GM23248 (cell line): ENCODE measurements at regions not wholly inside any gene's neighbourhood (a gene's known extent, or its start where the extent isn't known, plus 50 kb on each side); places are given as distances from the start of the nearest gene placed in this dataset.
A peak's percentile ranks its signal among the peaks of the same experiment; 100 is the strongest.

Experiments used
- DNase-seq: peaks from one replicate; pipeline ENCODE4 v3.0.0-alpha.2; 2015
- H2AFZ ChIP-seq: fragments of 200-600 bp; sonication (generic); 2 replicates; pipeline ENCODE4 v1.6.1; 2016; ENCODE audit warnings: antibody characterized with exemption
- H3F3A ChIP-seq: fragments of 200-600 bp; sonication (generic); 2 replicates; pipeline ENCODE4 v1.6.1; 2016; ENCODE audit warnings: mild to moderate bottlenecking, antibody characterized with exemption, mixed run types; ENCODE audit not compliant: insufficient read depth
- H3K27ac ChIP-seq: fragments of 200-600 bp; sonication (generic); 2 replicates; pipeline ENCODE4 v1.5.1; 2016; ENCODE audit warnings: mild to moderate bottlenecking
- H3K27me3 ChIP-seq: fragments of 200-600 bp; sonication (generic); replicated peaks from 2 replicates; pipeline ENCODE4 v1.6.1; 2016; ENCODE audit warnings: mild to moderate bottlenecking; ENCODE audit not compliant: insufficient read depth
- H3K36me3 ChIP-seq: fragments of 200-600 bp; sonication (generic); 2 replicates; pipeline ENCODE4 v1.6.1; 2016; ENCODE audit warnings: low read depth, mild to moderate bottlenecking
- H3K4me1 ChIP-seq: fragments of 200-600 bp; sonication (generic); 2 replicates; pipeline ENCODE4 v1.6.1; 2016; ENCODE audit warnings: mild to moderate bottlenecking; ENCODE audit not compliant: insufficient read depth
- H3K4me2 ChIP-seq: fragments of 200-600 bp; sonication (generic); one replicate; pipeline ENCODE4 v1.6.1; 2016; ENCODE audit warnings: mild to moderate bottlenecking; ENCODE audit not compliant: unreplicated experiment
- H3K4me3 ChIP-seq: fragments of 200-600 bp; sonication (generic); 2 replicates; pipeline ENCODE4 v1.5.1; 2016; ENCODE audit warnings: mild to moderate bottlenecking
- H3K79me2 ChIP-seq: fragments of 200-600 bp; sonication (generic); 2 replicates; pipeline ENCODE4 v1.6.1; 2016; ENCODE audit warnings: mild to moderate bottlenecking; ENCODE audit not compliant: insufficient read depth
- H3K9ac ChIP-seq: fragments of 200-600 bp; sonication (generic); 2 replicates; pipeline ENCODE4 v1.6.1; 2016; ENCODE audit warnings: mild to moderate bottlenecking
- H3K9me2 ChIP-seq: fragments of 200-600 bp; sonication (generic); 2 replicates; pipeline ENCODE4 v1.6.1; 2016; ENCODE audit warnings: mixed run types, mild to moderate bottlenecking, moderate library complexity; ENCODE audit not compliant: insufficient read depth
- H3K9me3 ChIP-seq: fragments of 200-600 bp; sonication (generic); one replicate; pipeline ENCODE4 v1.6.1; 2017; ENCODE audit warnings: low read depth
- H4K20me1 ChIP-seq: fragments of 200-600 bp; sonication (generic); 2 replicates; pipeline ENCODE4 v1.6.0; 2016; ENCODE audit not compliant: insufficient read depth
- EZH2 ChIP-seq: fragments of 200-600 bp; sonication (generic); IDR thresholded peaks from 2 replicates; pipeline ENCODE4 v1.6.1; 2018; ENCODE audit warnings: antibody characterized with exemption, mild to moderate bottlenecking; ENCODE audit not compliant: insufficient read depth, poor library complexity, severe bottlenecking
- EZH2phosphoT487 ChIP-seq: fragments of 200-600 bp; sonication (generic); IDR thresholded peaks from 2 replicates; pipeline ENCODE4 v1.6.1; 2018; ENCODE audit warnings: antibody characterized with exemption, moderate library complexity, mild to moderate bottlenecking, low read depth; ENCODE audit not compliant: insufficient read depth
- WGBS, 2 experiments: methylation state at CpG; one replicate each; pipeline ENCODE4 v1.1.6; 2015 to 2017; ENCODE audit warnings: low lambda C conversion rate in 2 of 2, low coverage in 1 of 2; ENCODE audit errors: missing lambda C conversion rate in 2 of 2; 5-methylcytosine and 5-hydroxymethylcytosine counted together
- in situ Hi-C: fragments of 300-500 bp; cut with MboI; formaldehyde crosslinking; loops from 2 replicates; pipeline ENCODE4 v1.15.0; 2020

- Histone ChIP-seq H3K4me3 (no peak overlapping the region), H2AFZ (no peak overlapping the region), H3K27ac (no peak overlapping the region), H3K9me3 (no peaks in the 10 kb centered on the region), H3K9ac (no peak overlapping the region), H4K20me1 (no peaks in the 10 kb centered on the region), H3K36me3 (no peaks in the 10 kb centered on the region), H3K4me1 (no peaks in the 10 kb centered on the region), H3K79me2 (no peaks in the 10 kb centered on the region), H3F3A (no peaks in the 10 kb centered on the region), H3K4me2 (no peak overlapping the region), H3K9me2 (peaks cover 4% of the 10 kb centered on the region; the same call in 1 of the 2 replicates), H3K27me3 (no peaks in the 10 kb centered on the region)
- TF ChIP-seq EZH2phosphoT487: no peak
- TF ChIP-seq EZH2: no peak
- in situ Hi-C loops: no loop called here
- WGBS, 2 experiments: 65 to 79% methylated on average over 1 of the region's 1 CpG
- no peak for DNase-seq
Measured at GRCh38 chr18:53745986-53746385, 478.5 kb downstream of the MBD2 start.

GRCh38 chr18:53745224-53745967 is 479.1 kb downstream of the MBD2 start:
- H4K20me1 ChIP-seq: no peaks in the 10 kb centered on the region
- 45% methylated on average over 5 of the region's 5 CpGs for WGBS, 2 experiments
- TF ChIP-seq EZH2 (no peak), EZH2phosphoT487 (no peak)
- no peaks in the 10 kb centered on the region for H3K9me3 ChIP-seq
- no peaks in the 10 kb centered on the region for H3K79me2 ChIP-seq
- H3K9ac ChIP-seq: no peak overlapping the region
- no peaks in the 10 kb centered on the region for H3K27me3 ChIP-seq
- no peak overlapping the region for H3K4me2 ChIP-seq
- H3K36me3 ChIP-seq: no peaks in the 10 kb centered on the region
- H3K4me3 ChIP-seq: no peak overlapping the region
- H2AFZ ChIP-seq: no peak overlapping the region
- DNase-seq: peak; percentile 28
- no peaks in the 10 kb centered on the region for H3K4me1 ChIP-seq
- H3K9me2 ChIP-seq: peaks cover 4% of the 10 kb centered on the region; the same call in 1 of the 2 replicates
- no peaks in the 10 kb centered on the region for H3F3A ChIP-seq
- in situ Hi-C loops: no loop called here
- no peak overlapping the region for H3K27ac ChIP-seq

- no peak for TF ChIP-seq EZH2
- no peak for TF ChIP-seq EZH2phosphoT487
- Histone ChIP-seq H3F3A (no peaks in the 10 kb centered on the region), H3K9ac (no peak overlapping the region), H4K20me1 (no peaks in the 10 kb centered on the region), H3K27me3 (no peaks in the 10 kb centered on the region), H3K9me3 (no peaks in the 10 kb centered on the region), H3K4me1 (no peaks in the 10 kb centered on the region), H3K4me2 (no peak overlapping the region), H3K79me2 (no peaks in the 10 kb centered on the region), H3K4me3 (no peak overlapping the region), H2AFZ (no peak overlapping the region), H3K27ac (no peak overlapping the region), H3K36me3 (no peaks in the 10 kb centered on the region), H3K9me2 (peaks cover 4% of the 10 kb centered on the region; the same call in 1 of the 2 replicates)
- in situ Hi-C loops: no loop called here
- 49 to 53% methylated on average over 5 of the region's 5 CpGs for WGBS, 2 experiments
- DNase-seq: no peak
Measured at GRCh38 chr18:53739700-53740099, 484.8 kb downstream of the MBD2 start.

- Histone ChIP-seq H3K27me3 (no peaks in the 10 kb centered on the region), H3K36me3 (no peaks in the 10 kb centered on the region), H2AFZ (no peak overlapping the region), H3F3A (no peaks in the 10 kb centered on the region), H3K9me3 (no peaks in the 10 kb centered on the region), H3K9me2 (no peaks in the 10 kb centered on the region), H3K4me2 (no peak overlapping the region), H3K27ac (no peak overlapping the region), H3K4me1 (no peaks in the 10 kb centered on the region), H3K9ac (no peak overlapping the region), H3K4me3 (no peak overlapping the region), H4K20me1 (no peaks in the 10 kb centered on the region), H3K79me2 (no peaks in the 10 kb centered on the region)
- WGBS, 2 experiments: 0 to 4% methylated on average over 1 of the region's 1 CpG
- in situ Hi-C loops: no loop called here
- DNase-seq: no peak
- TF ChIP-seq EZH2: no peak
- TF ChIP-seq EZH2phosphoT487: no peak
Measured at GRCh38 chr18:53735526-53735925, 488.9 kb downstream of the MBD2 start.

- H3K4me2 ChIP-seq: no peak overlapping the region
- H3K4me1 ChIP-seq: no peaks in the 10 kb centered on the region
- H3K27ac ChIP-seq: no peak overlapping the region
- H3K9me3 ChIP-seq: no peaks in the 10 kb centered on the region
- TF ChIP-seq EZH2phosphoT487 (no peak), EZH2 (no peak)
- in situ Hi-C loops: no loop called here
- H3K4me3 ChIP-seq: no peak overlapping the region
- no peaks in the 10 kb centered on the region for H3K36me3 ChIP-seq
- no peak overlapping the region for H2AFZ ChIP-seq
- no peaks in the 10 kb centered on the region for H3K27me3 ChIP-seq
- no peaks in the 10 kb centered on the region for H3K9me2 ChIP-seq
- no peaks in the 10 kb centered on the region for H4K20me1 ChIP-seq
- no peak for DNase-seq
- 0 to 2% methylated on average over 3 of the region's 3 CpGs for WGBS, 2 experiments
- no peak overlapping the region for H3K9ac ChIP-seq
- no peaks in the 10 kb centered on the region for H3K79me2 ChIP-seq
- no peaks in the 10 kb centered on the region for H3F3A ChIP-seq
Measured at GRCh38 chr18:53715243-53715853, 509.1 kb downstream of the MBD2 start.
